GM23248 (cell line): ENCODE measurements at regions not wholly inside any gene's neighbourhood (a gene's known extent, or its start where the extent isn't known, plus 50 kb on each side); places are given as distances from the start of the nearest gene placed in this dataset.
A peak's percentile ranks its signal among the peaks of the same experiment; 100 is the strongest.

Experiments used
- DNase-seq: peaks from one replicate; pipeline ENCODE4 v3.0.0-alpha.2; 2015
- H2AFZ ChIP-seq: fragments of 200-600 bp; sonication (generic); 2 replicates; pipeline ENCODE4 v1.6.1; 2016; ENCODE audit warnings: antibody characterized with exemption
- H3F3A ChIP-seq: fragments of 200-600 bp; sonication (generic); 2 replicates; pipeline ENCODE4 v1.6.1; 2016; ENCODE audit warnings: mild to moderate bottlenecking, antibody characterized with exemption, mixed run types; ENCODE audit not compliant: insufficient read depth
- H3K27ac ChIP-seq: fragments of 200-600 bp; sonication (generic); 2 replicates; pipeline ENCODE4 v1.5.1; 2016; ENCODE audit warnings: mild to moderate bottlenecking
- H3K27me3 ChIP-seq: fragments of 200-600 bp; sonication (generic); replicated peaks from 2 replicates; pipeline ENCODE4 v1.6.1; 2016; ENCODE audit warnings: mild to moderate bottlenecking; ENCODE audit not compliant: insufficient read depth
- H3K36me3 ChIP-seq: fragments of 200-600 bp; sonication (generic); 2 replicates; pipeline ENCODE4 v1.6.1; 2016; ENCODE audit warnings: low read depth, mild to moderate bottlenecking
- H3K4me1 ChIP-seq: fragments of 200-600 bp; sonication (generic); 2 replicates; pipeline ENCODE4 v1.6.1; 2016; ENCODE audit warnings: mild to moderate bottlenecking; ENCODE audit not compliant: insufficient read depth
- H3K4me2 ChIP-seq: fragments of 200-600 bp; sonication (generic); one replicate; pipeline ENCODE4 v1.6.1; 2016; ENCODE audit warnings: mild to moderate bottlenecking; ENCODE audit not compliant: unreplicated experiment
- H3K4me3 ChIP-seq: fragments of 200-600 bp; sonication (generic); 2 replicates; pipeline ENCODE4 v1.5.1; 2016; ENCODE audit warnings: mild to moderate bottlenecking
- H3K79me2 ChIP-seq: fragments of 200-600 bp; sonication (generic); 2 replicates; pipeline ENCODE4 v1.6.1; 2016; ENCODE audit warnings: mild to moderate bottlenecking; ENCODE audit not compliant: insufficient read depth
- H3K9ac ChIP-seq: fragments of 200-600 bp; sonication (generic); 2 replicates; pipeline ENCODE4 v1.6.1; 2016; ENCODE audit warnings: mild to moderate bottlenecking
- H3K9me2 ChIP-seq: fragments of 200-600 bp; sonication (generic); 2 replicates; pipeline ENCODE4 v1.6.1; 2016; ENCODE audit warnings: mixed run types, mild to moderate bottlenecking, moderate library complexity; ENCODE audit not compliant: insufficient read depth
- H3K9me3 ChIP-seq: fragments of 200-600 bp; sonication (generic); one replicate; pipeline ENCODE4 v1.6.1; 2017; ENCODE audit warnings: low read depth
- H4K20me1 ChIP-seq: fragments of 200-600 bp; sonication (generic); 2 replicates; pipeline ENCODE4 v1.6.0; 2016; ENCODE audit not compliant: insufficient read depth
- EZH2 ChIP-seq: fragments of 200-600 bp; sonication (generic); IDR thresholded peaks from 2 replicates; pipeline ENCODE4 v1.6.1; 2018; ENCODE audit warnings: antibody characterized with exemption, mild to moderate bottlenecking; ENCODE audit not compliant: insufficient read depth, poor library complexity, severe bottlenecking
- EZH2phosphoT487 ChIP-seq: fragments of 200-600 bp; sonication (generic); IDR thresholded peaks from 2 replicates; pipeline ENCODE4 v1.6.1; 2018; ENCODE audit warnings: antibody characterized with exemption, moderate library complexity, mild to moderate bottlenecking, low read depth; ENCODE audit not compliant: insufficient read depth
- WGBS, 2 experiments: methylation state at CpG; one replicate each; pipeline ENCODE4 v1.1.6; 2015 to 2017; ENCODE audit warnings: low lambda C conversion rate in 2 of 2, low coverage in 1 of 2; ENCODE audit errors: missing lambda C conversion rate in 2 of 2; 5-methylcytosine and 5-hydroxymethylcytosine counted together
- in situ Hi-C: fragments of 300-500 bp; cut with MboI; formaldehyde crosslinking; loops from 2 replicates; pipeline ENCODE4 v1.15.0; 2020

- Histone ChIP-seq H2AFZ (no peak overlapping the region), H3K36me3 (no peaks in the 10 kb centered on the region), H3K4me3 (no peak overlapping the region), H3K79me2 (no peaks in the 10 kb centered on the region), H3K4me1 (no peaks in the 10 kb centered on the region), H3F3A (no peaks in the 10 kb centered on the region), H4K20me1 (no peaks in the 10 kb centered on the region), H3K9ac (no peak overlapping the region), H3K4me2 (no peak overlapping the region), H3K27ac (no peak overlapping the region), H3K9me2 (no peaks in the 10 kb centered on the region), H3K27me3 (peaks cover 15% of the 10 kb centered on the region; the same call in 1 of the 2 replicates), H3K9me3 (no peaks in the 10 kb centered on the region)
- 46 to 47% methylated on average over 4 of the region's 4 CpGs for WGBS, 2 experiments
- no peak for TF ChIP-seq EZH2phosphoT487
- TF ChIP-seq EZH2 = no peak
- in situ Hi-C loops = no loop called here
- no peak for DNase-seq
Observed at GRCh38 chr5:112626715-112627114, 111.0 kb upstream of the APC start.

GRCh38 chr5:112628214-112628980, 109.3 kb upstream of the APC start:
- Histone ChIP-seq H3K9me3 (no peaks in the 10 kb centered on the region), H3K9ac (no peak overlapping the region), H3K27ac (no peak overlapping the region), H3K79me2 (no peaks in the 10 kb centered on the region), H3K9me2 (no peaks in the 10 kb centered on the region), H3K4me3 (no peak overlapping the region), H3K4me2 (no peak overlapping the region), H3K36me3 (no peaks in the 10 kb centered on the region), H4K20me1 (no peaks in the 10 kb centered on the region), H2AFZ (no peak overlapping the region), H3K27me3 (peaks cover 15% of the 10 kb centered on the region; the same call in 1 of the 2 replicates), H3F3A (no peaks in the 10 kb centered on the region), H3K4me1 (no peaks in the 10 kb centered on the region)
- TF ChIP-seq EZH2 (no peak), EZH2phosphoT487 (no peak)
- in situ Hi-C loops = no loop called here
- DNase-seq = no peak
- 62 to 64% methylated on average over 6 of the region's 6 CpGs for WGBS, 2 experiments

GRCh38 chr5:112630246-112631009, 107.3 kb upstream of the APC start:
- in situ Hi-C loops = no loop called here
- no peaks in the 10 kb centered on the region for H3K79me2 ChIP-seq
- H3K9me2 ChIP-seq = no peaks in the 10 kb centered on the region
- H3K27ac ChIP-seq = no peak overlapping the region
- no peaks in the 10 kb centered on the region for H3K36me3 ChIP-seq
- H2AFZ ChIP-seq = no peak overlapping the region
- no peak overlapping the region for H3K9ac ChIP-seq
- no peak overlapping the region for H3K4me3 ChIP-seq
- TF ChIP-seq EZH2 (no peak), EZH2phosphoT487 (no peak)
- DNase-seq = peak; percentile 8
- H3K27me3 ChIP-seq = peaks cover 5% of the 10 kb centered on the region; the same call in 1 of the 2 replicates
- no peaks in the 10 kb centered on the region for H3F3A ChIP-seq
- no peaks in the 10 kb centered on the region for H4K20me1 ChIP-seq
- 19 to 20% methylated on average over 3 of the region's 3 CpGs for WGBS, 2 experiments
- no peak overlapping the region for H3K4me2 ChIP-seq
- H3K9me3 ChIP-seq = no peaks in the 10 kb centered on the region
- no peaks in the 10 kb centered on the region for H3K4me1 ChIP-seq

- whole genome bisulfite sequencing, 2 experiments = 37 to 61% methylated on average over 1 of the region's 1 CpG
- DNase-seq = no peak
Observed at GRCh38 chr5:112634166-112634565, 103.5 kb upstream of the APC start.

More at GRCh38 chr5:112634166-112634565, 103.5 kb upstream of the APC start:
- in situ Hi-C loops = no loop called here
- H4K20me1 ChIP-seq = no peaks in the 10 kb centered on the region
- H2AFZ ChIP-seq = no peak overlapping the region
- no peaks in the 10 kb centered on the region for H3F3A ChIP-seq
- H3K4me2 ChIP-seq = no peak overlapping the region
- no peaks in the 10 kb centered on the region for H3K27me3 ChIP-seq
- H3K9me2 ChIP-seq = no peaks in the 10 kb centered on the region
- no peak overlapping the region for H3K4me3 ChIP-seq
- H3K36me3 ChIP-seq = no peaks in the 10 kb centered on the region
- no peak overlapping the region for H3K27ac ChIP-seq
- H3K79me2 ChIP-seq = no peaks in the 10 kb centered on the region
- no peaks in the 10 kb centered on the region for H3K9me3 ChIP-seq
- TF ChIP-seq EZH2phosphoT487 (no peak), EZH2 (no peak)
- no peaks in the 10 kb centered on the region for H3K4me1 ChIP-seq
- H3K9ac ChIP-seq = no peak overlapping the region
